ENCODE measurements at regions not wholly inside any gene's neighbourhood (a gene's known extent, or its start where the extent isn't known, plus 50 kb on each side); places are given as distances from the start of the nearest gene placed in this dataset.

DNA sequence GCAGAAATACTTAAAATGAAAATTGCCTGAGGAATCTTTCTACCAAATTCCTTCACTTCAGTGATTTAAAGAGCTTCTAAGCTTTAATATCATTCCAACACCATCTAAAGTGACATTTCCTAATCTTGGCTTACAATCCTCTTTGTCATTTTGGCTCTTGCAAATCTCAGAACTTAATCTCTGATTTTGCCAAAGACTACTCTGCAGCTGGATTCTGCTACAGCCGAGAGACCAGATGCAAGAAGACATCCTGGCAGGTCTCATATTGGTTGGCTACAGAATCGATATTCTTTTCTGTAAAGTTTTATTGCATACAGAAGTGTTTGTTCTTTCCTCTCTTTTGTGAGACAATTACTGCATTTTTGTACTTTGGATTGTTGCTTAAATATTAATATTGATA lies 716.5 kb upstream of the LRATD1 start:
- no peak for TF ChIP-seq SREBF2 (IDR thresholded peaks at IDR 0.05)
- TF ChIP-seq, protein P1, sequence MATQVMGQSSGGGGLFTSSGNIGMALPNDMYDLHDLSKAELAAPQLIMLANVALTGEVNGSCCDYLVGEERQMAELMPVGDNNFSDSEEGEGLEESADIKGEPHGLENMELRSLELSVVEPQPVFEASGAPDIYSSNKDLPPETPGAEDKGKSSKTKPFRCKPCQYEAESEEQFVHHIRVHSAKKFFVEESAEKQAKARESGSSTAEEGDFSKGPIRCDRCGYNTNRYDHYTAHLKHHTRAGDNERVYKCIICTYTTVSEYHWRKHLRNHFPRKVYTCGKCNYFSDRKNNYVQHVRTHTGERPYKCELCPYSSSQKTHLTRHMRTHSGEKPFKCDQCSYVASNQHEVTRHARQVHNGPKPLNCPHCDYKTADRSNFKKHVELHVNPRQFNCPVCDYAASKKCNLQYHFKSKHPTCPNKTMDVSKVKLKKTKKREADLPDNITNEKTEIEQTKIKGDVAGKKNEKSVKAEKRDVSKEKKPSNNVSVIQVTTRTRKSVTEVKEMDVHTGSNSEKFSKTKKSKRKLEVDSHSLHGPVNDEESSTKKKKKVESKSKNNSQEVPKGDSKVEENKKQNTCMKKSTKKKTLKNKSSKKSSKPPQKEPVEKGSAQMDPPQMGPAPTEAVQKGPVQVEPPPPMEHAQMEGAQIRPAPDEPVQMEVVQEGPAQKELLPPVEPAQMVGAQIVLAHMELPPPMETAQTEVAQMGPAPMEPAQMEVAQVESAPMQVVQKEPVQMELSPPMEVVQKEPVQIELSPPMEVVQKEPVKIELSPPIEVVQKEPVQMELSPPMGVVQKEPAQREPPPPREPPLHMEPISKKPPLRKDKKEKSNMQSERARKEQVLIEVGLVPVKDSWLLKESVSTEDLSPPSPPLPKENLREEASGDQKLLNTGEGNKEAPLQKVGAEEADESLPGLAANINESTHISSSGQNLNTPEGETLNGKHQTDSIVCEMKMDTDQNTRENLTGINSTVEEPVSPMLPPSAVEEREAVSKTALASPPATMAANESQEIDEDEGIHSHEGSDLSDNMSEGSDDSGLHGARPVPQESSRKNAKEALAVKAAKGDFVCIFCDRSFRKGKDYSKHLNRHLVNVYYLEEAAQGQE (IDR thresholded peaks at IDR 0.05) = no peak
- no peak for TF ChIP-seq EP300 (IDR thresholded peaks at IDR 0.05)
- TF ChIP-seq, protein P2, sequence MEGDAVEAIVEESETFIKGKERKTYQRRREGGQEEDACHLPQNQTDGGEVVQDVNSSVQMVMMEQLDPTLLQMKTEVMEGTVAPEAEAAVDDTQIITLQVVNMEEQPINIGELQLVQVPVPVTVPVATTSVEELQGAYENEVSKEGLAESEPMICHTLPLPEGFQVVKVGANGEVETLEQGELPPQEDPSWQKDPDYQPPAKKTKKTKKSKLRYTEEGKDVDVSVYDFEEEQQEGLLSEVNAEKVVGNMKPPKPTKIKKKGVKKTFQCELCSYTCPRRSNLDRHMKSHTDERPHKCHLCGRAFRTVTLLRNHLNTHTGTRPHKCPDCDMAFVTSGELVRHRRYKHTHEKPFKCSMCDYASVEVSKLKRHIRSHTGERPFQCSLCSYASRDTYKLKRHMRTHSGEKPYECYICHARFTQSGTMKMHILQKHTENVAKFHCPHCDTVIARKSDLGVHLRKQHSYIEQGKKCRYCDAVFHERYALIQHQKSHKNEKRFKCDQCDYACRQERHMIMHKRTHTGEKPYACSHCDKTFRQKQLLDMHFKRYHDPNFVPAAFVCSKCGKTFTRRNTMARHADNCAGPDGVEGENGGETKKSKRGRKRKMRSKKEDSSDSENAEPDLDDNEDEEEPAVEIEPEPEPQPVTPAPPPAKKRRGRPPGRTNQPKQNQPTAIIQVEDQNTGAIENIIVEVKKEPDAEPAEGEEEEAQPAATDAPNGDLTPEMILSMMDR (IDR thresholded peaks at IDR 0.05) = no peak

Data from A549 (cell line).